Right lobe of liver (tissue), 4 donors: ENCODE measurements at regions not wholly inside any gene's neighbourhood (a gene's known extent, or its start where the extent isn't known, plus 50 kb on each side); places are given as distances from the start of the nearest gene placed in this dataset.

Experiments used
- CTCF ChIP-seq, 4 donors: fragments of 200-600 bp in 3 of 4; fragments of 450-650 bp in 1 of 4; IDR thresholded peaks; one replicate each; pipeline versions ENCODE4 v1.5.1 to v1.8.0; 2016 to 2022; ENCODE audit warnings: antibody characterized with exemption in 4 of 4, mild to moderate bottlenecking in 2 of 4
- POLR2A ChIP-seq: fragments of 450-650 bp; IDR thresholded peaks from one replicate; pipeline ENCODE4 v1.6.1; 2017; ENCODE audit warnings: antibody characterized with exemption, mild to moderate bottlenecking
- donor health status: DM: no; HTN: no; CAD: no.
- donor health status: DM: no; HTN: no; CAD: no.
- donor health status: DM: no; HTN: yes; CAD: no.

DNA sequence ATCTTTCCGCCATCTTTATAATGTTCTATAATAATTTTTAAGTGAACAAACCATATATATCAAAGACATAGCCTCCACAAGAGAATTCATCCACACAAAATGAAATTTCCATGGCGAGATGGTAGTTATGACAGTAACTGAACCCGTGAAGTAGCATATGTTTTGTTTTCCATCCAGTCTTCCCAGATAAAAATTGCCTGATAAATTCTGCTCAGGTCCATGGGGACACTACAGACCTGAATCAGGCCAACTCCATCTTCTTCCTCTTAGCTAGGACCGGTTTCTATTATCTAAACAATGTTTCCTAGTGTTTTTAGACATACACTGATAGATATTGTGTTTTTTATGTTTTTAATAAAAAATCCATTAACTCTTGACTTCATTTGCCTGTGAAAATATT lies 235.7 kb downstream of the PLK2 start:
- TF ChIP-seq CTCF (IDR thresholded peaks at IDR 0.05) = no peak
- no peak for TF ChIP-seq POLR2A
